Ammon's horn (tissue), 1 donor: ENCODE measurements at regions not wholly inside any gene's neighbourhood (a gene's known extent, or its start where the extent isn't known, plus 50 kb on each side); places are given as distances from the start of the nearest gene placed in this dataset.
"Not testable (repeated sequence)": the region's sequence is repeated elsewhere in the genome, so short reads cannot be mapped to it uniquely, and the experiment has no call there.

Source experiments
- DNase-seq: peaks from one replicate; pipeline ENCODE4 v3.0.0-alpha.2; 2016; ENCODE audit warnings: low spot score

DNA sequence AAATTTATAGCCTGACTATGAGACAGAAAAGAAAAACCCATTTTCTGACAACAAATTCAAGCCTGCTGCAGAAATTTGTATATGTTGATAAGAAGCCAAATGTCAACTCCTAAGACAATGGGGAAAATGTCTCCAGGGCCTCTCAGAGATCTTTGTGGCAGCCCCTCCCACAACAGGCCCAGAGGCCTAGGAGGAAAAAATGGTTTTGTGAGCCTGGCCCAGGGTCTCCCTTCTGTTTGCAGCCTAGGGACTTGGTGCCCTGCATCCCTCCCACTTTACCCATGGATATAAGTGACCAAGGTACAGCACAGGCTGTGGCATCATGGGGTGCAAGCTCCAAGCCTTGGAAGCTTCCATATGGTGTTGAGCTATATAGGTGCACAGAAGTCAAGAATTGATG, 740.2 kb downstream of the SEMA5A start:
- DNase-seq: no peak

GRCh38 chr5:8807636-8808035, 738.2 kb downstream of the SEMA5A start:
- no peak for DNase-seq

DNA sequence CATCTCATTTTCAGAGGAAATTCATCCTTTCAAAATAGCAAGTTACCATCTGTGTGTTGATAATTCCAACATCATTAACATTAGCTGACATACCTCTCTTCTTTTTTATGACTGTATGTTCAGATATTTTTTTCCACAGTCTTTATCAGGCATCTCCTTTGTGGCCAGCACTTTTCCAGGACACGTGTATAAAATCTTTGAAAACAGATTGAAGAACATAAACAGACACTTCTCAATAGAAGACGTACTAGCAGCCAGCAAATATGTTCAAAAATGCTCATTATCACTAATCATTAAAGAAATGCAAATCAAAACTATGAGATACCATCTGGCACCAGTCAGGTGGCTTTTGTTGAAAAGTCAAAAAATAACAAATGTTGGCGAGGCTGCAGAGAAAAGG, 734.3 kb downstream of the SEMA5A start:
- no peak for DNase-seq

DNA sequence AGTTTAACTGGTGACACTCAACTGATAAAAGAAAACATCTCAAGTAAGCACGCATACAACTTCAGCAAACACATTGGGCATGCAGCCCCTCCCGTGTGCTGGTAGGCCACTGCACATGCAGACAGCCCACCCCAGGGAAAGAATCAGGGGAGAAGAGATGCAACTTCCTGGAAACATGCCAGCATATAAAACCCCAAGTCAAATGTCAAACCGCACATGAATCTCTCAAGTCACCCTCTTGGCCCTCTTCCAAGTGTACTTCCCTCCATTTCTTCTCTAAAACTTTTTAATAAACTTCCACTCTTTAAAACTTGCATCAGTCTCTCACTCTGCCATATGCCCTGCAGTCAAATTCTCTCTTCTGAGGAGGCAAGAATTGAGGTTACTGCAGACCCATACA, 732.7 kb downstream of the SEMA5A start:
- DNase-seq: no peak

DNA sequence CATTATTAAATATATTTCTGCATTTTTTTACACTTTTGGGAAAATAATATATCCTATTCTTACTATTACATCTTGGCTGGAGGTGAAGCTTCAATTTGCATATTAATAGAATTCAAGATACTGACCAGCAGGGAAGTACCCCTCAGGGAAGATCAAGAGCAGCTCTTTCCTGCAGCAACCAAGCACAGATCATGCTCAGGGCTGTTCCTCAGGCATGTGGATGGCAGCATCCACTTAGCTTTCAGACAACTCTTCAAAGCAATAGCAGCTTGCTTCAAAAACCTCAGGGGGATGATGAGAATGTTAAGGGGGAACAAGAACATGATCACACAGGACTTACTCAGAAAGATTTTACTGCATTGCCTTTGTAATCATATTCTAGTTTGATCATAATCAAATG, 731.8 kb downstream of the SEMA5A start:
- no peak for DNase-seq

- no peak for DNase-seq
Observed at GRCh38 chr5:8824371-8824770, 721.5 kb downstream of the SEMA5A start.

DNA sequence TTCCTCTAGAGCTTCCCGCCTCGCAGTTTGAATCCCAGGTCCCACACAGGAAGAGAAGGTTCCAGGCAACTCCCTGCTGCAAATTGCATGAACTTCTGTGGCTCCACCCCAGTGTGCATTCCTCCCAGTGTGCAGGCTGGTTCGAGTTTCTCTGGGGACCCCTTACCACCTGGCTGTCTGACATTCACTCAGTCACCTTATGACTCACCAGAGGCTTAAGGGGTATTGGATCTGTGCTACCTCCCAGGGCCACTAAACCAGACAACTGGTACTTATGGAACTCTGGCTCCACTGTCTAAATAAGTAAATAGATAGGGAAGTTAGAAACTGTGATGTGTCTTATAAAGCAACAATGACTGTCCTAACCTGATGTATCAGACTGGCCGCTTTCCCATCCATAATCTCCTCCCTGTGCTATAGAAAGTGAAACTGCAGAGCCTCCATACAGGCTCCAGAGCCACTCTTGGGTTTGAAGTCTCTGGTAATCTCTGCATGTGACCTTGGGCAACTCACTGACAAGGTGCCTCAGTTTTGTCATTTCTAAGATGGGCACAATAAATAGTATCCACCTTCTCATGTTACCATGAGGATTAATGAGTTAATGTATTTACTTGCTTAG, 720.6 kb downstream of the SEMA5A start:
- no peak for DNase-seq

DNA sequence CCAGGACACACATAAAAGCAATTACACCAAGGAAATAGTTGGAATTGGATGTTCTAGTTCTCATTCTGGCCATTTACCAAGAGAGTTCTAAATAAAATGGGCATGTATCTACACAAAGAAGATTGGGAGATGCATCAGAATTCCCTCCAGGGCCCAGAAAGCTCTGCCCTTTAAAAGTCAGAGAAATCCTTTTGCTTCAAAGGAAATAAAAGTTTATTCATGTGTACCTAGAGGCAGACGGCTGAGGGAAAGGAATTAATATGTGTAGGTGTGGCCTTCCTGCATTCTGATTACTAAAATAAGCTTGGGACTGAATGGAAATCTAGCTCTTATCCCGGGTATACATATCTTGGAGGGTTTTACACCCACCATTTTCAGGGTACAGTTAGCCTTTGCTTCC, 719.4 kb downstream of the SEMA5A start:
- no peak for DNase-seq

DNA sequence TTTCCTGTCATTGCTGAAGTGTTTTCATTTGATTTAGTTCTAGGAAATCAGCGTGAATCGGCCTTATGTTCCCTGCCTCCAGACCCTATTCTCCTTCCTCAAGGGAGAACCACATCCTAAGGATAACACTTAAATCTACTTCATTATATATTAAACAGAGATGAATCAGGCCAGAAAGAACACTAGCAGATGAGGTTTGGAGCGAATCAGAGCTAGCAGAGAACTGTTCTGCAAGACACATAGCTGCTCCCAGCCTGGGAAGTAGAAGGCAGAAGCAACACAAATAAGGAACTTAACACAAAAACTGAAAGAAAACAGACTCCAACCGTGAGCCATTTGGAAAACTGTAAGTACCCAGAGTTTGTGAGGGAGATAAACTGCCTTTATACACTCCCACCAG, 718.2 kb downstream of the SEMA5A start:
- no peak for DNase-seq

DNA sequence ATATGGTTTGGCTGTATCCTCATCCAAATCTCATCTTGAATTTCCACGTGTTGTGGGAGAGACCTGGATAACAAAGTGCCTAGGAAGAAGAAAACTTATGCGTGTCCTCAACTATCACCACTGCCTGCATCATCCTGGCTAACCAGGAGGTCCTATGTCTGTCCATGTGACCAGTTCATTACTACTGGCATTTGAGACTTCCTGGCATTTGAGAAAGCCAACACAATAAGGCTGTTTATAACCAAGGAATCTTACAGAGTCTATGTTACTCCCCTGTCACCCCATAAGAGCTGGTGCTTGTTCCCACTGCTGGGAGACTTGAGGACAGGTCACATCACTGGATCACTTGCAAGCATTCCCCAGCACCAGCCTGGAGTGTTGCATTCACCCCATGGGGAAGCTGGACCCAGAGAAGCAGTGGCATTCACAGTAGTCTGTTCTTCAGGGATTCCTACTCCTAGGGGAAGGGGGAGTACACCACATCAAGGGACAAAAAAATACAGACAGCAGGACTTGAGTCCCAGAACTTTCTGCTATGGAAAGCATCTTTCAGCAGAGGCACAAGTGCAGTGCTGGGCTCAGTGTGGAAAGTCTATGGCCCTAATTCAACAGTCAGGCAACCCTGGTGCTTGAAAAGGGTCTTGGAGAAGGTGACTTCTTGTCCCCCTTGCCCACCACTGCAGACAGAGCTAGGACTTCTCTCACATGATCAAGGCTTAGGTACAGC, 717.1 kb downstream of the SEMA5A start:
- no peak for DNase-seq

GRCh38 chr5:8829323-8830029, 716.4 kb downstream of the SEMA5A start:
- no peak for DNase-seq

DNA sequence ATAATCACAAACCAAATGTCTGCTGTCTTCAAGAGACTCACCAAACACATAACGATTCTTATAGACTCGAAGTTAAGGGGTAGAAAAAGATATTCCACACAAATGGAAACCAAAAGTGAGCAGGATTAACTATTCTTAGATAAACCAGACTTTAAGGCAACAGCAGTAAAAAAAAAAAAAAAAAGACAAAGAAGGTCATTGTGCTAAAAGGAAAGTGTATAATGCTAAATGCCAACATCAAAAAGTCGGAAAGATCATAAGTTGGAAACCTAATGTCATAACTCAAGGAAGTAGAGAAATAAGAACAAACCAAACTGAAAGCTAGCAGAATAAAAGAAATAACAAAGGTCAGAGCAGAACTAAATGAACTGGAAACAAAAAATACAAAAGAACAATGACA, 714.6 kb downstream of the SEMA5A start:
- no peak for DNase-seq

DNA sequence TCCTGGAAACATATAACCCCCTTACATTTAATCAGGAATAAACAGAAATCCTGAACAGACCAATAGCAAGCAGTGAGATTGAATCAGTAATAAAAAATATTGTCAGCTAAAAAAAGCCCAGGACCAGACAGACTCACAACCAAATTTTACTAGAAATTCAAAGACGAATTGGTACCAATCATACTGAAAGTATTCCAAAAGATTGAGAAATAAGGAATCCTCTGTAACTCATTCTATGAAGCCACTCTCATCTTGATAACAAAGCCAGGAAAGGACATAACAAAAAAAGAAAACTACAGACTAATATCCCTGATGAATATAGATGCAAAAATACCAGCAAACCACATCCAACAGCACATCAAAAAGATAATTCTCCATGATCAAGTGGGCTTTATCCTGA, 714.0 kb downstream of the SEMA5A start:
- DNase-seq: no peak

- peak; percentile 93 for DNase-seq
Observed at GRCh38 chr5:8839361-8840055, 706.4 kb downstream of the SEMA5A start.

DNA sequence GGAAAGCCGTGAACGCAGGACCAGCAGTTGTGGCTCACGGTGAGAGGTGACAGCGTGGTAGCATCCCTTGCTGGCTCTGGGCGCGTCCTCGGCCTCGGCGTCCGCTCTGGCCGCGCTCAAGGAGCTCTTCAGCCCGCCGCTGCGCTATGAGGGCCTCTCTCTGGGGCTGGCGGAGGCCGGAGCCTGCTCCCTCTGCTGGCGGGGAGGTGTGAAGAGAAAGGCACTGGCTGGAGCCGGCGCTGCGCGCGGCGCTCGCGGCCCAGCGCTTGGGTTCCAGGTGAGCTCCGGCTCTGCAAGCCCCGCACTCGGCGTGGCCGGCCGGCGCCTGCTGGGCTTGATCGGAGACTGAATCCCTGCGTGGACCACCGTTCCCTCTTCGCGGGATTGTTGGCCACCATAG, 705.6 kb downstream of the SEMA5A start:
- no peak for DNase-seq

DNA sequence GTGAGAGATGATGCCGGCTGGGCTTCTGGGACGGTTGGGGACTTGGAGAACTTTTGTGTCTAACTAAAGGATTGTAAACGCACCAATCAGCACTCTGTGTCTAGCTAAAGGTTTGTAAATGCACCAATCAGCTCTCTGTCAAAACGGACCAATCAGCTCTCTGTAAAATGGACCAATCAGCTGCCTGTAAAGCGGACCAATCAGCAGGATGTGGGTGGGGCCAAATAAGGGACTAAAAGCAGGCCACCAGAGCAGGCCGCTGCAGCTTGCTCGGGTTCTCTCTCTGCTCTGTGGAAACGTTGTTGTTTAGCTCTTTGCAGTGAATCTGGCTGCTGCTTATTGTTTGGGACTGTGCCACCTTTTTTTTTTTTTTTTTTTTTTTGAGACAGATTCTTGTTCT, 705.1 kb downstream of the SEMA5A start:
- DNase-seq: not testable (repeated sequence)

GRCh38 chr5:8842971-8843551, 702.8 kb downstream of the SEMA5A start:
- DNase-seq: peak; percentile 76

- DNase-seq: peak; percentile 47
Observed at GRCh38 chr5:8843771-8844170, 702.1 kb downstream of the SEMA5A start.

- DNase-seq: no peak
Observed at GRCh38 chr5:8844206-8844605, 701.7 kb downstream of the SEMA5A start.

GRCh38 chr5:8844847-8845246, 701.0 kb downstream of the SEMA5A start:
- no peak for DNase-seq

DNA sequence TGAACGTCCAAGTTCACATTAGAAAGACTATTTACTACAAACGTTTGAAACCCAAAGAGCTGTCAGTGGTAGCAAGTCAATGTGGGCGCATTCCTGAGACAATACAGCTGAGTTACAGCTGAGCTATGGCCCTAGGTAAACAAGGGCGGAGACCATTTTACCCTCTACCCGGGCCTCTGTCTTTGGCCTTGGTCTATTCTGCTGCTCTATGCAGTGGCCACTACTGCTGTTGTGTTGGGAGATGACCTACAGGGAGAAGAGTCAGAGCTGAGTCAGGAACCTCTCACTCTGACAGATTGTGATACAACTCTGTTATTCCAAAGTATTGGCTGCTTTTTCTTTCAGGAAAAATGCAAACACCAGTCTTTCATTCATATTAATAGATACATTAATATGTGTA, 700.6 kb downstream of the SEMA5A start:
- DNase-seq: no peak

GRCh38 chr5:8848366-8848765, 697.5 kb downstream of the SEMA5A start:
- no peak for DNase-seq
